Epithelial cell of esophagus (primary cell): ENCODE measurements at regions not wholly inside any gene's neighbourhood (a gene's known extent, or its start where the extent isn't known, plus 50 kb on each side); places are given as distances from the start of the nearest gene placed in this dataset.

Experiments used
- DNase-seq: peaks from one replicate; pipeline ENCODE4 v3.0.0; 2010; ENCODE audit warnings: low read depth
- H3K4me3 ChIP-seq: 2 replicates; pipeline ENCODE4 v1.5.1; 2011; ENCODE audit warnings: mild to moderate bottlenecking, low read length, control low read depth
- CTCF ChIP-seq: IDR thresholded peaks from 2 replicates; pipeline ENCODE4 v1.5.1; 2011; ENCODE audit warnings: low read depth, mild to moderate bottlenecking, low read length, control low read depth, inconsistent platforms; ENCODE audit not compliant: insufficient read depth; ENCODE audit errors: missing control alignments

DNA sequence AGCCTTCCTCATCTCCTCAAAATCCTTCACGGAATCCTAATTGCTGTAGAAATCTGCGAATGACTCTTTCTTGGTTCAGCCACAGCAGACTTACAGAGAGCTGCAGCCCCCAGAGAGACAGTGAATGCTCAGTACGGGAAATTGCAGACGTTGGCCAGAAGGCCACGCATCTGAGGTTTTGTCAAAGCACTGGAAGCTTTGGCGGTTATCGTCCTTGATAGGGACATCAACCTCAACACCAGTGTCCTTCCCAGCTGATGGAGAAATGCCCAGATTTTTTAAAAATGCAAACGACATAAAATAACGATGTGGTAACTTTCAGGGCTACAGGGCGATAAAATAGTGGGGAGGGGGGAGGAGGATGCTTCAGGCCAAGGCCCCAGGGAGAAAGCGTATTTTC, 166.6 kb upstream of the CIBAR2 start:
- no peak overlapping the region for H3K4me3 ChIP-seq
- no peak for DNase-seq
- TF ChIP-seq CTCF = no peak

- H3K4me3 ChIP-seq = no peak overlapping the region
- no peak for DNase-seq
- no peak for TF ChIP-seq CTCF
These were observed 167.1 kb upstream of the CIBAR2 start for GRCh38 chr16:85279402-85279801.

- no peak for DNase-seq
- no peak for TF ChIP-seq CTCF
- no peak overlapping the region for H3K4me3 ChIP-seq
These were observed 167.7 kb upstream of the CIBAR2 start for GRCh38 chr16:85279825-85280545.

DNA sequence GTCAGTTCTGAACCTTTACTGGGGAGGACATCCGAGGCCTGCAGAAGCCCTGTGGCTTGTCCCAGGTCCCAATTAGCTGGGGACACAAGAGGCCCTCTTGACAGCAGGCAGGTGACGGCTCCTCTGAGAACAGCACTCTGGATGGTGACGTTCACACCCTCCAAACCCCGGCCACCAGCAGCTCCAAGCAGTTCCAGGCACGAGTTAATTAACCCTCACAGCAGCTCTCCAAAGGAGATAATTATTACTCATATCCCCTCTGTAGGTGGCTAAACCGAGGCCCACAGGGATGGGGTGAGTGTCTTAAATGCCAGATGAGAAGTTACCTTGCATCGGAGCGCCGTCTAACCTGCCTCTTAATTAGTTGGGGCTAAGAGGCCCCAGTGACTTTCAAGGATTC, 168.9 kb upstream of the CIBAR2 start:
- no peak overlapping the region for H3K4me3 ChIP-seq
- TF ChIP-seq CTCF = no peak
- no peak for DNase-seq

DNA sequence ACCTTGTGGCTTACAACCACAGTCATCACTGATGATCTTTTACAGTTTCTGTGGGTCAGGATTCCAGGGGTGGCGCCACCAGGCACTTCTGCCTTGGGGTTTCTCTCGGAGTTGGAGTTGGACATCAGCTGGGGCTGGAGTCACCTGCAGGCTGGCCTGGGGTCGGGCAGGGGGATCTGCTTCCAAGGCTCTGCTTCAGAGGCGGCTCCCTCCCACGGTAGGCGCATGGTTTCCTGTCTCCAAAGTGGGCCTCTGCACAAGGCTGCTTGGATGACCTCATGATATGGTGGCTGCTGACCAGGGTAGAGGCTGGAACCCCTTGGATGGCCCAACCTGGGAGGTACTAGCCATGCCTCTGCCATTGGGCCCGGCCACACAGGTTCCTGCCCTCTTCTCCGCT, 170.6 kb upstream of the CIBAR2 start:
- DNase-seq = no peak
- H3K4me3 ChIP-seq = no peak overlapping the region
- no peak for TF ChIP-seq CTCF

- no peak for TF ChIP-seq CTCF
- no peak overlapping the region for H3K4me3 ChIP-seq
- DNase-seq = no peak
These were observed 171.2 kb upstream of the CIBAR2 start for GRCh38 chr16:85283305-85284050.
